ENCODE measurements at regions not wholly inside any gene's neighbourhood (a gene's known extent, or its start where the extent isn't known, plus 50 kb on each side); places are given as distances from the start of the nearest gene placed in this dataset.
"Not testable (repeated sequence)": the region's sequence is repeated elsewhere in the genome, so short reads cannot be mapped to it uniquely, and the experiment has no call there.

GRCh38 chr3:29141197-29141917, 139.5 kb upstream of the RBMS3 start:
- DNase-seq (ENCODE audit: low read depth in 2 of 2) = no peak

- DNase-seq (ENCODE audit: low read depth in 2 of 2) = no peak
Measured at GRCh38 chr3:29141918-29142275, 139.0 kb upstream of the RBMS3 start.

GRCh38 chr3:29143151-29143550, 137.7 kb upstream of the RBMS3 start:
- no peak for DNase-seq (ENCODE audit: low read depth in 2 of 2)

GRCh38 chr3:29144361-29144760, 136.5 kb upstream of the RBMS3 start:
- DNase-seq (ENCODE audit: low read depth in 2 of 2) = no peak

- DNase-seq (ENCODE audit: low read depth in 2 of 2) = no peak
Measured at GRCh38 chr3:29144807-29145206, 136.1 kb upstream of the RBMS3 start.

GRCh38 chr3:29145360-29145759, 135.5 kb upstream of the RBMS3 start:
- DNase-seq (ENCODE audit: low read depth in 2 of 2) = no peak

GRCh38 chr3:29152379-29152778, 128.5 kb upstream of the RBMS3 start:
- DNase-seq (ENCODE audit: low read depth in 2 of 2) = no peak

GRCh38 chr3:29153811-29154210, 127.1 kb upstream of the RBMS3 start:
- DNase-seq (ENCODE audit: low read depth in 2 of 2) = no peak

- DNase-seq (ENCODE audit: low read depth in 2 of 2) = no peak
Measured at GRCh38 chr3:29156086-29156715, 124.7 kb upstream of the RBMS3 start.

- no peak for DNase-seq (ENCODE audit: low read depth in 2 of 2)
Measured at GRCh38 chr3:29164825-29165224, 116.0 kb upstream of the RBMS3 start.

- DNase-seq (ENCODE audit: low read depth in 2 of 2) = no peak
Measured at GRCh38 chr3:29167180-29167579, 113.7 kb upstream of the RBMS3 start.

- DNase-seq (ENCODE audit: low read depth in 2 of 2) = no peak
Measured at GRCh38 chr3:29168081-29168480, 112.8 kb upstream of the RBMS3 start.

GRCh38 chr3:29168696-29169095, 112.2 kb upstream of the RBMS3 start:
- DNase-seq (ENCODE audit: low read depth in 2 of 2) = no peak

- DNase-seq (ENCODE audit: low read depth in 2 of 2) = no peak
Measured at GRCh38 chr3:29169451-29169850, 111.4 kb upstream of the RBMS3 start.

- DNase-seq (ENCODE audit: low read depth in 2 of 2) = no peak
Measured at GRCh38 chr3:29171043-29171990, 109.6 kb upstream of the RBMS3 start.

GRCh38 chr3:29176501-29176900, 104.4 kb upstream of the RBMS3 start:
- DNase-seq (ENCODE audit: low read depth in 2 of 2) = no peak

GRCh38 chr3:29178809-29179793, 101.8 kb upstream of the RBMS3 start:
- DNase-seq (ENCODE audit: low read depth in 2 of 2) = no peak

- DNase-seq (ENCODE audit: low read depth in 2 of 2) = no peak
Measured at GRCh38 chr3:29181149-29181780, 99.6 kb upstream of the RBMS3 start.

GRCh38 chr3:29181872-29182271, 99.0 kb upstream of the RBMS3 start:
- no peak for DNase-seq (ENCODE audit: low read depth in 2 of 2)

- not testable (repeated sequence) for DNase-seq (ENCODE audit: low read depth in 2 of 2)
Measured at GRCh38 chr3:29182828-29183227, 98.0 kb upstream of the RBMS3 start.

Measured in stimulated activated CD4-positive, alpha-beta T cell treated with anti-CD3 and anti-CD28 coated beads, Interleukin-1b, Interleukin-23, amount 100 ng/mL, for 4 hours (primary cell).